B cell (primary cell): ENCODE measurements at regions not wholly inside any gene's neighbourhood (a gene's known extent, or its start where the extent isn't known, plus 50 kb on each side); places are given as distances from the start of the nearest gene placed in this dataset.

Source experiments
- CTCF ChIP-seq: fragments of 200-600 bp; IDR thresholded peaks from one replicate; pipeline ENCODE4 v1.8.0; 2022; ENCODE audit warnings: antibody characterized with exemption, mild to moderate bottlenecking
- EZH2 ChIP-seq: IDR thresholded peaks from 2 replicates; pipeline ENCODE4 v1.6.1; 2012; ENCODE audit warnings: borderline replicate concordance, low read depth, mild to moderate bottlenecking, moderate library complexity, low read length; ENCODE audit not compliant: insufficient read depth, poor library complexity, severe bottlenecking

GRCh38 chr2:57022496-57022895 lies 838.7 kb downstream of the CCDC85A start:
- TF ChIP-seq EZH2 (no peak), CTCF (no peak)
